CD14-positive monocyte (primary cell): ENCODE measurements at regions not wholly inside any gene's neighbourhood (a gene's known extent, or its start where the extent isn't known, plus 50 kb on each side); places are given as distances from the start of the nearest gene placed in this dataset.

ENCODE experiments used
- DNase-seq, 3 donors: peaks; one replicate each; pipeline ENCODE4 v3.0.0-alpha.2; 2011 to 2022
- H2AFZ ChIP-seq: 2 replicates; pipeline ENCODE4 v1.6.0; 2012; ENCODE audit warnings: mild to moderate bottlenecking, low read depth, low read length, inconsistent platforms; ENCODE audit not compliant: insufficient read depth, poor library complexity, severe bottlenecking
- H3K27ac ChIP-seq, 2 donors: 1 replicate in 1 of 2; 2 replicates in 1 of 2; pipeline ENCODE4 v1.5.1; 2012 to 2013; ENCODE audit warnings: low read length in 2 of 2, control low read depth in 1 of 2, inconsistent platforms in 1 of 2, low read depth in 1 of 2, mild to moderate bottlenecking in 1 of 2
- H3K27me3 ChIP-seq, 2 donors: one replicate each; pipeline versions ENCODE4 v1.6.0 to v1.6.1; 2011 to 2013; ENCODE audit warnings: low read length in 2 of 2; ENCODE audit not compliant: control insufficient read depth in 2 of 2, insufficient read depth in 2 of 2
- H3K36me3 ChIP-seq, 2 donors: replicated peaks in 1 of 2; 1 replicate in 1 of 2; 2 replicates in 1 of 2; pipeline versions ENCODE4 v1.5.1 to v1.6.1; 2012 to 2013; ENCODE audit warnings: low read length in 2 of 2, control low read depth in 1 of 2, inconsistent platforms in 1 of 2, mild to moderate bottlenecking in 1 of 2; ENCODE audit not compliant: insufficient read depth in 2 of 2, control insufficient read depth in 1 of 2
- H3K4me1 ChIP-seq, 2 donors: 1 replicate in 1 of 2; 2 replicates in 1 of 2; pipeline versions ENCODE4 v1.5.1 to v1.6.1; 2012 to 2013; ENCODE audit warnings: low read length in 2 of 2, control low read depth in 1 of 2, inconsistent platforms in 1 of 2, mild to moderate bottlenecking in 1 of 2, moderate library complexity in 1 of 2; ENCODE audit not compliant: insufficient read depth in 2 of 2, control insufficient read depth in 1 of 2
- H3K4me2 ChIP-seq: replicated peaks from 2 replicates; pipeline ENCODE3; 2012; ENCODE audit warnings: low read length, moderate library complexity, mild to moderate bottlenecking; ENCODE audit not compliant: poor library complexity, severe bottlenecking; ENCODE audit errors: extremely low read depth
- H3K4me3 ChIP-seq, 3 experiments: fragments of 200-600 bp in 1 of 3; sonication (generic) in 1 of 3; replicated peaks in 1 of 3; 1 replicate in 2 of 3; 2 replicates in 1 of 3; pipeline ENCODE4 v1.5.1; 2011 to 2013; ENCODE audit warnings: low read length in 3 of 3, mild to moderate bottlenecking in 3 of 3, control low read depth in 2 of 3, low read depth in 2 of 3, inconsistent platforms in 1 of 3, moderate library complexity in 1 of 3
- H3K79me2 ChIP-seq: 2 replicates; pipeline ENCODE4 v1.6.0; 2012; ENCODE audit warnings: mild to moderate bottlenecking, control low read depth, inconsistent platforms, low read length, moderate library complexity; ENCODE audit not compliant: insufficient read depth
- H3K9ac ChIP-seq: 2 replicates; pipeline ENCODE4 v1.6.0; 2017; ENCODE audit warnings: low read length, mild to moderate bottlenecking; ENCODE audit not compliant: insufficient read depth, poor library complexity, severe bottlenecking
- H3K9me3 ChIP-seq, 2 donors: replicated peaks in 1 of 2; 1 replicate in 1 of 2; 2 replicates in 1 of 2; pipeline versions ENCODE4 v1.5.1 to v1.6.1; 2012 to 2013; ENCODE audit warnings: low read length in 2 of 2, control low read depth in 1 of 2; ENCODE audit not compliant: control insufficient read depth in 1 of 2, insufficient read depth in 1 of 2
- H4K20me1 ChIP-seq: 2 replicates; pipeline ENCODE4 v1.6.0; 2012; ENCODE audit warnings: mild to moderate bottlenecking, low read length, control low read depth, moderate library complexity; ENCODE audit not compliant: insufficient read depth
- H3K27ac Mint-ChIP-seq, 7 donors: one replicate each; pipeline ENCODE4 v1.8.0; 2020; ENCODE audit warnings: mild to moderate bottlenecking in 7 of 7, mixed read lengths in 7 of 7, moderate library complexity in 6 of 7, inconsistent platforms in 2 of 7
- H3K27me3 Mint-ChIP-seq, 3 donors: one replicate each; pipeline ENCODE4 v1.8.0; 2021 to 2022; ENCODE audit warnings: low read depth in 3 of 3, mild to moderate bottlenecking in 3 of 3, mixed read lengths in 3 of 3, moderate library complexity in 3 of 3, inconsistent platforms in 1 of 3
- H3K36me3 Mint-ChIP-seq, 2 donors: one replicate each; pipeline ENCODE4 v1.8.0; 2020; ENCODE audit warnings: mixed read lengths in 2 of 2, inconsistent platforms in 1 of 2, mild to moderate bottlenecking in 1 of 2
- H3K4me1 Mint-ChIP-seq: one replicate; pipeline ENCODE4 v1.8.0; 2020; ENCODE audit warnings: mild to moderate bottlenecking, mixed read lengths
- H3K4me3 Mint-ChIP-seq, 2 donors: one replicate each; pipeline ENCODE4 v1.8.0; 2020; ENCODE audit warnings: mild to moderate bottlenecking in 2 of 2, mixed read lengths in 2 of 2, moderate library complexity in 1 of 2
- H3K9me3 Mint-ChIP-seq, 7 donors: one replicate each; pipeline ENCODE4 v1.8.0; 2020 to 2022; ENCODE audit warnings: mixed read lengths in 7 of 7, mild to moderate bottlenecking in 6 of 7, moderate library complexity in 6 of 7, inconsistent platforms in 2 of 7
- WGBS: methylation state at CpG from one replicate; pipeline ENCODE4 v1.1.5; 2013; ENCODE audit warnings: missing lambda C conversion rate; ENCODE audit not compliant: insufficient coverage; 5-methylcytosine and 5-hydroxymethylcytosine counted together
- intact Hi-C, 2 donors: fragments of 100-400 bp; cut with micrococcal nuclease; formaldehyde crosslinking; loops; one replicate each; pipeline versions ENCODE4 v1.15.0 to v1.15.1; 2023
- TF ChIP-seq, protein P1 (sequence below): fragments of 200-600 bp; IDR thresholded peaks from one replicate; pipeline ENCODE4 v1.8.0; 2022; ENCODE audit warnings: antibody characterized with exemption, mild to moderate bottlenecking

DNA sequence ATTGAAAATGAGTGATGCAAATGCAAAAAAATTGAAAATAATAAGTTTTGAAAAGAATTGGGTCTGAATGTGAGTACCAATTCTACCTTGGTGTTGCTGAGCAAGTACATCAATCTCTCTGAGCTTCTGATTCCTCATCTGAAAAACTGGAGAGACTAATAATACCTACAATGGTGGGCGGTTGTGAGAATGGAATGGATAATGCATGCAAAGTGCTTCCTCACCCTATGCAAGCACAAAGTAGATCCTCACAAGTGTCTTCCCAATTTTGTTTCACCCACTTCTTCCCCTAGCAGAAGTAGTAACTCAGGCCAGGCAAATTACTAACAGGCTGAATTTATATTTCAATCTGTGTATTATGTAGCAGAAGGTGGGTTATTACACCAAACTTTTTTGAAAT, 191.7 kb upstream of the PIK3C3 start:
- H4K20me1 ChIP-seq, result no peaks in the 10 kb centered on the region
- H3K4me2 ChIP-seq, result no peak overlapping the region
- Mint-ChIP-seq H3K4me3 (no peak overlapping the region), H3K27ac (no peak overlapping the region), H3K36me3 (no peaks in the 10 kb centered on the region), H3K27me3 (peaks cover 0 to 6% (median 2%) of the 10 kb centered on the region in 3 donors), H3K4me1 (no peaks in the 10 kb centered on the region), H3K9me3 (peaks cover 0 to 2% (median 0%) of the 10 kb centered on the region in 7 donors)
- H3K79me2 ChIP-seq, result no peaks in the 10 kb centered on the region
- no peak overlapping the region for H3K27ac ChIP-seq
- H3K4me1 ChIP-seq, result no peaks in the 10 kb centered on the region
- no CpG with 5 or more reads among the region's 1 CpG for WGBS
- no peak overlapping the region for H3K9ac ChIP-seq
- no peak overlapping the region for H3K4me3 ChIP-seq
- TF ChIP-seq, protein P1, sequence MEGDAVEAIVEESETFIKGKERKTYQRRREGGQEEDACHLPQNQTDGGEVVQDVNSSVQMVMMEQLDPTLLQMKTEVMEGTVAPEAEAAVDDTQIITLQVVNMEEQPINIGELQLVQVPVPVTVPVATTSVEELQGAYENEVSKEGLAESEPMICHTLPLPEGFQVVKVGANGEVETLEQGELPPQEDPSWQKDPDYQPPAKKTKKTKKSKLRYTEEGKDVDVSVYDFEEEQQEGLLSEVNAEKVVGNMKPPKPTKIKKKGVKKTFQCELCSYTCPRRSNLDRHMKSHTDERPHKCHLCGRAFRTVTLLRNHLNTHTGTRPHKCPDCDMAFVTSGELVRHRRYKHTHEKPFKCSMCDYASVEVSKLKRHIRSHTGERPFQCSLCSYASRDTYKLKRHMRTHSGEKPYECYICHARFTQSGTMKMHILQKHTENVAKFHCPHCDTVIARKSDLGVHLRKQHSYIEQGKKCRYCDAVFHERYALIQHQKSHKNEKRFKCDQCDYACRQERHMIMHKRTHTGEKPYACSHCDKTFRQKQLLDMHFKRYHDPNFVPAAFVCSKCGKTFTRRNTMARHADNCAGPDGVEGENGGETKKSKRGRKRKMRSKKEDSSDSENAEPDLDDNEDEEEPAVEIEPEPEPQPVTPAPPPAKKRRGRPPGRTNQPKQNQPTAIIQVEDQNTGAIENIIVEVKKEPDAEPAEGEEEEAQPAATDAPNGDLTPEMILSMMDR, result no peak
- H2AFZ ChIP-seq, result no peak overlapping the region
- H3K9me3 ChIP-seq, result no peaks in the 10 kb centered on the region
- no peaks in the 10 kb centered on the region for H3K36me3 ChIP-seq
- no peak for DNase-seq
- H3K27me3 ChIP-seq, result no peaks in the 10 kb centered on the region
- intact Hi-C loops, result no loop called here

DNA sequence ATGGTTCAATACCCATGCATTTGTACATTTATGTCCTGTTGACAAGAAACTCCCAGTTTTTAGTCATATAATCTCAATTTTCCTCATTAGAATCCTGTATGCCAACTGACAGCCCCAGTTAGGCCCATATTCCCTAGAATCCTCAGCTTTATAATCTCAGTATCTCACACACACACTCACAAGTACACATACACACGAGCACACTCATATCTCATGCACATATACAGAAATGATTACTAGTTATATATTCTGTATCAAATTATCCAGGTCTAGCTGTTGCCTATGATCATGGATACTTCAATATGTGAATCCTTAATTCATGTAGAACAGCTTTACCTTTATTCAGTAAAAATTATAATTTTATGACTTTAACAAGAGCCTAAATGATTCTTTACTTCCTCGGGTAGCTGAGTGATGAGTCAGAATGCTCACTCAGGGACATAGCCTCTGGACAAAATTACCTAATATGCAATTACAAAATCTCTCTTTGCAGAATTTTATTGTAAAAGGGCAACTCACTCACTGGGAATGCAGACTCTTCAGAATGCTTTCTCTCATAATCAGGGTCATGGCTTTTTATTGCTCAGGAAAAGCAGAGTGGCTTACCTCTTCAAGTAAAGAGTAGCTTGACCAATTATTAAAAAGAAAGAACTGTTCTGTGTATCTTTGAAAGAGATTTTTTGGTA, 193.6 kb upstream of the PIK3C3 start:
- no peaks in the 10 kb centered on the region for H3K36me3 ChIP-seq
- H2AFZ ChIP-seq, result no peak overlapping the region
- WGBS, result no CpG with 5 or more reads among the region's 2 CpGs
- no peak overlapping the region for H3K27ac ChIP-seq
- no peak overlapping the region for H3K4me2 ChIP-seq
- no peak for DNase-seq
- H3K4me3 ChIP-seq, result no peak overlapping the region
- Mint-ChIP-seq H3K27ac (no peak overlapping the region), H3K36me3 (no peaks in the 10 kb centered on the region), H3K9me3 (no peaks in the 10 kb centered on the region), H3K4me1 (no peaks in the 10 kb centered on the region), H3K4me3 (no peak overlapping the region), H3K27me3 (peaks cover 0 to 3% (median 2%) of the 10 kb centered on the region in 3 donors)
- H4K20me1 ChIP-seq, result no peaks in the 10 kb centered on the region
- TF ChIP-seq, protein P1, result no peak
- intact Hi-C loops, result no loop called here
- no peaks in the 10 kb centered on the region for H3K79me2 ChIP-seq
- H3K9ac ChIP-seq, result no peak overlapping the region
- no peaks in the 10 kb centered on the region for H3K4me1 ChIP-seq
- no peaks in the 10 kb centered on the region for H3K27me3 ChIP-seq
- H3K9me3 ChIP-seq, result no peaks in the 10 kb centered on the region
